ENCODE measurements at regions not wholly inside any gene's neighbourhood (a gene's known extent, or its start where the extent isn't known, plus 50 kb on each side); places are given as distances from the start of the nearest gene placed in this dataset.

DNA sequence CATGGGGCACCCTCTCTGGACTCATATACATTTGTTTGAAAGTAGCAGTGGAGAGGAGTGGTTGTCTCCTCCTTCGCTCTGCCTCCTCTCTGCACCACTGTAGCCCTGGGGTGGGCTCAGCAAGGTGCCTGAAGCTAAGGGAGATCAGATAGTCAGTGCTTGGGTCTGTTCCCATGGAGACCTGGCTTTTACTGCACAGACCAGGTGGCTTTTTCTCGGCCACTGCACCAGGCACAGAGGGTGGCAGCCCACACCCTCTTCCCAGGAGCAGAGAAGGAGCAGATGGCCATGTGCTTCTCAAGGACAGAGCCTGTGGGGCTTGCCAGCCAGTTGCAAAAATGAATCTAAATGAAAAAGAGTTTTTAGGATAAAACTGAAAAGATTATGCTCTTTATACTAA lies 123.4 kb upstream of the KCNK1 start:
- H3K36me3 ChIP-seq: no peaks in the 10 kb centered on the region
- intact Hi-C loops (cut with DNase I): no loop called here
- no peaks in the 10 kb centered on the region for H3K9me3 ChIP-seq
- no peak for ATAC-seq
- DNase-seq: no peak
- H3K27me3 ChIP-seq: no peaks in the 10 kb centered on the region
- no peak overlapping the region for H3K4me3 ChIP-seq
- TF ChIP-seq CTCF (IDR thresholded peaks at IDR 0.05): no peak
- TF ChIP-seq POLR2A (IDR thresholded peaks at IDR 0.05): no peak
- no peak overlapping the region for H3K27ac ChIP-seq
- peaks cover 0 to 4% (median under 1%) of the 10 kb centered on the region in 4 donors for H3K4me1 ChIP-seq
- 74% methylated on average over 2 of the region's 2 CpGs for whole genome bisulfite sequencing (ENCODE audit: insufficient coverage, low coverage, low lambda C conversion rate, missing lambda C conversion rate)

DNA sequence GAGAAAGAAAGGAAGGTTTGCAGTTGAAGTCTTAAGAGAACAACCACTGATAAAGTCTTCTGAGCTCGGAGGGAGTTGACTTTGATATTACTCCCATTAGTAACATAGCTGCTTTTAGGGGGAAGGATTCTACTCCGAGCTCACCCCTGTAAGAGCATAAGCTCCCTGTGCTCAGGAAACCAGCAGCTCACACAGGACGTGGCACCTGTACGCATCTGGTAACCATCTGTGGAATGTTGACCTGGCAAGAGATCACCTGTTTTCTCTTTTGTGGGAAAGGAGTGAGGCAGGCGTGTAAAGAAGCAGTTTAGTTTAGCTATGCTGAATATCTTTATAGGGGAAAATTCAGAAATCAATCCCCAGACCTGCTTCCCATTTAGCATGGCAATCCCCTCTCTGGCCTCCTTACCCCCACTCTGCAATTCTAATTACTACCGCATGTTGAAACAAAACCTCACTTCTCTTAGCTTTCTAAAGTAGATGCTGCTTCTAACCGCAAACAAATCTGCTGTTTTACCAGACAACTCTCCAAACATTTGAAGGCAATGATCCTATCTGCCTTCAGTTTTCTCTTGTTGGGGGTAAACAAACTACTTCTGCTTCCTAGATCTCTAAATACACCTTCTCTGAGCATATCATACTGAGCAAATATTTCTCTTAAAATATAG lies 121.8 kb upstream of the KCNK1 start:
- H3K27ac ChIP-seq: no peak overlapping the region
- peaks cover 0 to 3% (median 0%) of the 10 kb centered on the region in 4 donors for H3K4me1 ChIP-seq
- no peaks in the 10 kb centered on the region for H3K36me3 ChIP-seq
- no peaks in the 10 kb centered on the region for H3K27me3 ChIP-seq
- intact Hi-C loops (cut with DNase I): no loop called here
- ATAC-seq (no peak), DNase-seq (no peak)
- no peak overlapping the region for H3K4me3 ChIP-seq
- WGBS (ENCODE audit: insufficient coverage, low coverage, low lambda C conversion rate, missing lambda C conversion rate): 65% methylated on average over 6 of the region's 7 CpGs
- H3K9me3 ChIP-seq: no peaks in the 10 kb centered on the region
- no peak for TF ChIP-seq POLR2A (IDR thresholded peaks at IDR 0.05)
- TF ChIP-seq CTCF (IDR thresholded peaks at IDR 0.05): no peak

DNA sequence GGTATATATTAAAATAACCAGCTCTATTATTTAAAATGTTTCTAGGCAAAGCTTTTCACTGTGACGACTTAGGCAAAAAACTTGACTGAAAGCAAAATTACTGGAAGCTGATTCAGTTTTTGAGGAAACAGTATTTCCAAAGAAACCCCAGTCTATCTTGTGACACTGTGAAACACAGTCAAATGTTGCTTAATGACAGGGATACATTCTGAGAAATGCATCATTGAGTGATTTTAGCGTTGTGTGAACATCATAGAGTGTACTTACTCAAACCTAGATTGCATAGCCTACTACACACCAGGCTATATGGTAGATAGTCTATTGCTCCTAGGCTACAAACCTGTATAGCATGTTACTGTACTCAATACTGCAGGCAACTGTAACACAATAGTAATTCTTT lies 116.9 kb upstream of the KCNK1 start:
- ATAC-seq: no peak
- Histone ChIP-seq H3K9me3 (no peaks in the 10 kb centered on the region), H3K27ac (no peak overlapping the region), H3K4me1 (no peaks in the 10 kb centered on the region), H3K27me3 (no peaks in the 10 kb centered on the region), H3K4me3 (no peak overlapping the region), H3K36me3 (no peaks in the 10 kb centered on the region)
- DNase-seq: no peak
- 70% methylated on average over 2 of the region's 2 CpGs for WGBS (ENCODE audit: insufficient coverage, low coverage, low lambda C conversion rate, missing lambda C conversion rate)
- intact Hi-C loops (cut with DNase I): no loop called here
- TF ChIP-seq POLR2A (IDR thresholded peaks at IDR 0.05) (no peak), CTCF (IDR thresholded peaks at IDR 0.05) (no peak)

DNA sequence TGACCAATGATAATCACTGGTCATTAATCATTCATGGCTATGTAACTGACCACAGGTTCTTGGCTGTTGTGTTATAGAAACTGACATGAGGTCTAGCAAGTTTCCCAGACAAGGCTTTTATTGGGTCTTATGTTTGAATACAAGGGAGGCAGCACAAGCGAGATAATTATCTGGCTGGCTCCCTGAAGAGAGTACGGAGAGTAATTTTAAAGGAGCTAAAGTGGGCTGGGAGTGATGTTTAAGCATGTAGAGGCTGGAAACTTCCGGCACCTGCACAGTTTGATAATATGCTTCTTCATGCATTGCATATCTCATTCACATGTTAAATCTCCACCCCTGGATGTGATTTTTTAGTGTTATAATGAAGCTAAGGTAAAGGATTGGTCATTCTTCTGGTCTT lies 116.2 kb upstream of the KCNK1 start:
- Histone ChIP-seq H3K27me3 (no peaks in the 10 kb centered on the region), H3K4me1 (no peaks in the 10 kb centered on the region), H3K9me3 (no peaks in the 10 kb centered on the region), H3K27ac (no peak overlapping the region), H3K36me3 (no peaks in the 10 kb centered on the region), H3K4me3 (no peak overlapping the region)
- no peak for TF ChIP-seq POLR2A (IDR thresholded peaks at IDR 0.05)
- TF ChIP-seq CTCF (IDR thresholded peaks at IDR 0.05): no peak
- ATAC-seq (no peak), DNase-seq (no peak)
- WGBS (ENCODE audit: insufficient coverage, low coverage, low lambda C conversion rate, missing lambda C conversion rate): 92% methylated on average over 3 of the region's 3 CpGs
- intact Hi-C loops (cut with DNase I): no loop called here

DNA sequence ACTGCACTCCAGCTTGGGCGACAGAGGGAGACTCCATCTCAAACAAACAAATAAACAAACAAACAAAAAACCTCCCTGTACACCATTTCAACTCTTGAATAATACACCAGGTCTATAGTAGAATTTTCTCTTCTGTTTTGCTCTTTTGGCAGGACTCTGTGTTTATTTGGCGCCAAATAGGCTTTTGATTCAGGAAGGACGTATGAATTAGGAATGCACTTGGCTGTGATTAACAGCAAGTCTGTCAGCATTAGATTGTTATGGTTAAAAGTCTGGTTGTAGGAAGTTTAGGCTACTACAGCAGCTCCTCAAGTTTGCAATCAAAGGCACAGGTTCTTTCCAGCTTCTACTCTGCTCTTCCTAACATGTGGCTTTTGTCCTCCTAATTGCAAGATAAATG lies 113.8 kb upstream of the KCNK1 start:
- no peak overlapping the region for H3K4me3 ChIP-seq
- H3K27me3 ChIP-seq: no peaks in the 10 kb centered on the region
- H3K36me3 ChIP-seq: no peaks in the 10 kb centered on the region
- intact Hi-C loops (cut with DNase I): no loop called here
- no peak overlapping the region for H3K27ac ChIP-seq
- TF ChIP-seq CTCF (IDR thresholded peaks at IDR 0.05) (no peak), POLR2A (IDR thresholded peaks at IDR 0.05) (no peak)
- no peak for DNase-seq
- WGBS (ENCODE audit: insufficient coverage, low coverage, low lambda C conversion rate, missing lambda C conversion rate): 41% methylated on average over 3 of the region's 3 CpGs
- no peaks in the 10 kb centered on the region for H3K9me3 ChIP-seq
- no peaks in the 10 kb centered on the region for H3K4me1 ChIP-seq
- no peak for ATAC-seq
